UCSD-AML1 (cell line): ENCODE measurements at regions not wholly inside any gene's neighbourhood (a gene's known extent, or its start where the extent isn't known, plus 50 kb on each side); places are given as distances from the start of the nearest gene placed in this dataset.

ENCODE experiments used
- DNase-seq: peaks from one replicate; lab custom pipeline; 2025; ENCODE audit not compliant: unreplicated experiment; lab: John Stamatoyannopoulos, UW

GRCh38 chr13:99027661-99028425 is 50.0 kb upstream of the DOCK9 start:
- no peak for DNase-seq

DNA sequence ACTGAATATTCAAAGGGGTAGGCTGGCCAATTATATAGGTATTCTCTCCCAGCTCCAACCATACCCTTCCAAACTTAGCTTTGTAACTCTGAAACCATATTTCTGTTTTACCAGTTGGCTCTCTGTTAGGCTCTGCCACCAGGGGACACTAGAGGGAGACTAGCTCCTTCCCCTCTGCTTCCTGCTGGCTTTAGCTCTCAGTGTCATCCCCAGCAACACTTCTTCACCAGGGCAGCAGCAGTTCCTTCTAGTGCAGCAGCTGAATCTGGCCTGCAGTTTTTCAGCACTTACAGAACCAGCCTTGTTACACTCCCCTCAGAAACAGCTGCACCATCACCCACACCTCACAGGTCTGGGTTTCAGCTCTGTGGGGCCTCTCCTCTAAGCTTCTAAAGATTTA is 51.0 kb upstream of the DOCK9 start:
- DNase-seq: no peak

- no peak for DNase-seq
Measured at GRCh38 chr13:99029576-99029975, 51.7 kb upstream of the DOCK9 start.

DNA sequence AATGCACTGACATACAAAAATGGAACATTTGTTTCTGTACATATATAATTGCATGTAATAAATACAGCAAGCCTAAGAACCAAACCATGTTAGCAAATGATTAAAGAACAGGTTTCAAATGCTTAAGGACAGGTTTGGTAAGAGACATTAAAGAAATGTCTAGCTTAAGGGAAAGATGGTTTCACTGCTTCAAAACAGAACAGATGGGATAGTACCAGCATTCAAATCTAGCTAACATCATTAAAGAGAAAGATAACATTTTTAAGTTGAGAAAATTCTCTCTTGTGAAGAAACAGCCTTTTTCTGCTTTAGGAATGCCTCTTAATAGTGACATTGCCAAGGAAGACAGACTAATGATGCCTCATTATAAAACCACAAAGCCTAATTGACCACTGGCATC is 52.5 kb upstream of the DOCK9 start:
- DNase-seq: no peak

DNA sequence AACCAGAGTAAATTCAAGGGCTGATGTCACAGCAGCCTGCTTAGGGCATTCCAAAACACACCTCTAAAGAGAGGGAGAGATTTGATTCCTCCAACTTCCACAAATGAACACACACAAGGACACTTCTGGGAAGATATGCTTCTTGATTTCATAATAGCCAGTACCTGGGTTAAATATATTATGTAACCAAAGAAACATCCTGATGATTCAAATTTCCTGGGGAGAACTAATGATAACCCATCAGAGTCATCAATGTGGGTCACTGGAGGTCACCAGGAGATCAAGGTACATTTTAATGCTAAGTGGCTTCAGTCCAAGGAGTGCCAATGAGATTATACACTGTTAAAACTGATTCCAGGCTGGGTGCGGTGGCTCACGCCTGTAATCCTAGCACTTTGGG is 54.0 kb upstream of the DOCK9 start:
- no peak for DNase-seq

DNA sequence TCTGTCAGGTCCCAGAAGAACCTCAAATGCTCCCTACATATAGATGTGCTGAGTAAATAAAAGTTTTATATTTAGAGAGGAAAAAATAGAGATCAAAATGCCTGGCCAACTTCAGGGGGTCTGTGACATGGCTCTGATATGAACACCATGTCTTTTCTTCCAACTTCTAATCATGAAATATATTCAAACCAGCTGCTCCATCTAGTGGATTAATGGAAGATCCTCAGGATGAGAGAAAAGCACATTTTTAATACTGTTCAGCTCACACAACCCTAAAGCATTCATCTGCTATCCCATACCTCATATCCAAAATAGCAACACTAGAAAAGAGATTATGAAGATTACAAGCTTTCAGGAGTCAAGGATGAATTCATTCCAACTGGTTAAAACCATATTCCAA is 56.0 kb upstream of the DOCK9 start:
- DNase-seq: no peak

DNA sequence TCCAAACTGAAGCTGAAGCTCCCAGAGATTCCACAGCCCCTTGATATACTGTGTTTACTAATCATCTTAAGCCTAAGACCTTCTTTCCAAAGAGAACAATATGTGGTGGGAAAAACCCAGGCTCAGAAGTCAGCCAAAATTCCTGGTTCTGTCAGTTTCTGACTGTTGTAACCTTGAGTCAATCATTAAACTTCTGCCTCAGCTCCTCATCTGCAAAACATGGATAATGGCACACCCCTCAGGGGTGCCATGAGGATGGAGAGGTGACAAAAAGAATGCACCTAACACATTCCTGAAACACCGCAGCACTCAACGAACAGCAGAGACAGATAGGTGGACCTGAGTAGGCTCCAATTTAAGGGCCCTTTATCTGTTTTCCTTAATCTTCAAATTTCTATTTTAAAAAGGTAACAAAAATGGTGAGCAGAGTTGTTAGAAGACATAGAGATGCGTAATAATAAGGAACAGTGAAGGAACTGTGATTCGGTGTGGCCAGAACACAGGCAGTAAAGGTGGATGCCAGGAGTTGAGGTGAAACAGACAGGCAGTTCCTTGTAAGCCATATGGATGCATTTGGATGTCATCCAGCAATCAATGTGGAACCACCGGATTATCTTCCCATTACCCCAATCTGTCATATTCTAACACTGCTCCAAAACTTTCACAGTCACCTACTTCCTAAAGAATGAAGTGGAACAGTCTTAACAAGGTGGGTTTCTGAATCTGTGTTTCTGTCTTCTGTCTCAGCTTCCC is 56.6 kb upstream of the DOCK9 start:
- no peak for DNase-seq

DNA sequence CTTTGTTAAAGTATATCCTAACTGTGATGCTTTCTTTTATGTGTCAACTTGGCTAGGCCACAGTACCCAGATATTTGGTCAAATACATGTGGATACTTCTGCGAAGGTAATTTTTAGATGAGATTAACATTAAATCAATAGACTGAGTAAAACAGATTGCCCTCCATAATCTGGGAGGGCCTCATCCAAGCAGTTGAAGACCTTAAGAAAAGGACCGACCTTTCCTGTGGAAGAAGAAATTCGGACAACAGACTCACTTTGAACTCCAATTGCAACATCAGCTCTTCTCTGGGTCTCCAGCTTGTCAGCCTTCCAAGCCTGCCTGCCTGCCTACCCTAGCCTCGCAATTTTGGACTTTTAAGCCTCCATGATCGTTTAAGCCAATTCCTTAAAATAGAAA is 57.9 kb upstream of the DOCK9 start:
- DNase-seq: no peak

DNA sequence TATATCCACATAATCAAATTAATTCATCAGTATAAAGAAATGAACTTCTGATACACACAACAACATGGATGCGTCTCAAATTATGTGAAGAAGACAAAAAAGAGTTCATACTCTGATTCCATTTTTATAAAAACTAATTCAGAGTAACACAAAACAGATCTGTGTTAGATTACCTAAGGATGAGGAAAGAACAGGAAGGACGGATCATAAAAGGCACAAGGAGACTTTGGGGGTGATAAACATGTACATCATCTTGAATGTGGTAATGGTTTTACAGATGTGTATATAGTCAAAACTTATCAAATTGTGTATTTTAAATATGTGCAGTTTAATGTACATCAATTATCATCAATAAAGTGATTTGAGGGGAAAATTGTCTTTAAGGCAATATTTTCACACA is 59.9 kb upstream of the DOCK9 start:
- no peak for DNase-seq

GRCh38 chr13:99039718-99040280 is 61.9 kb upstream of the DOCK9 start:
- DNase-seq: no peak

DNA sequence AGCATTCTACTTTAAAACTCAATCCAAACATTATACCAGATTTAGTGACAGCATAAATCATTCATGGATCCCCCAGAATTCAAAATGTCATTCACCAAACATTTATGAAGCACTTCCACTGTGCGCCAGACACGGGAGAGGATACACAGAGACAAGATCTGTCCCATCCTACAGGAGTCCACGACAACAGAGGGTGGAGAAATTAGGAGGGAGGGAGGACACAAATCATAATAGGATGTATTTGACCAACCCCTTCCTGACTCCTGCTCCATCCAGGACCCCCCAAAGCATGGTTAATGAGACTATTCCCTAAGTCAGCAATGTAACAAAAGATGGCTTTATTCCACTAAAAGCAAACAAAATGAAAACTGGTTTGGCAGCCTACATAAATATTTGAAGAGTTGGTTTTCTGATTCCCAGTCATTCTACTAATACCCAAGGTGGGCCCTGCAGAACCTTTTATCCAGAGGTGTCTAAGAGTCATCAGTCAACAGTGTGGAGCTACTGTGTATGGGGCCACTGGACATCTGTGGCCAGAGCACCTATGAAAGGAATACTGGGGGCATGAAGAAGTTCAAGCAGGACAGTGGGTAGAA is 62.8 kb upstream of the DOCK9 start:
- DNase-seq: no peak

DNA sequence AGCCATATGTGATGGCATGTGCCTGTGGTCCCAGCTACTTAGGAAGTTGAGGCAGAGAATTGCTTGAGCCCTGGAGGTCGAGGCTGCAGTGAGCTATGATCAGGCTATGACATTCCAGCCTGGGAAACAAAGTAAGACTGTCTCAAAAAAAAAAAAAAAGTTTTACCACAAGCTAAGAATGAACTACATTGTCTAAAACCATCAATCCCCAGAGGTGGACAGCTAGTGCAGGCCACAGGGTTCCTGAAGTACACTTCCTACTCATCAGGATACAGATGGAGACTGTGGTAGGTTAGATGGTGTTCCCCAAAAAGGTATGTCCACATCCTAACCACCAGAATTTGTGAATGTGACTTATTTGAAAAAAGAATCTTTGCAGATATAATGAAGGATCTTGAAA is 63.5 kb upstream of the DOCK9 start:
- DNase-seq: no peak

DNA sequence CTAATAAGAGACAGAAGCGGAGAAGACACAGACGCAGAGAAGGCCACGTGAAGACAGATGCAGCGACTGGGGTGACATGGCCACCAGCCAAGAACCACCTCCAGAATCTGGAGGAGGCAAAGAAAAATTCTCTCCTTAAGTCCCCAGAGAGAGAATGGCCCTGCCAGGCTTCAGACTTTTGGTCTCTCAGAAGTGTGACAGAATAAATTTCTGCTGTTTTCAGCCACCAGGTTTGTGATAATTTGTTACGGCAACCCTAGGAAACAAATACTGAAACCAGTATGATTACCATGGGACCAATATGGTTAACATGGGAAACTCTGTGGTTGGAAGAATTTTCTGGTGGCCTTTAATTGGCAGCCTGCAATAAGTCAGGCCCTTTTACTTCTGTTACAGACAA is 63.9 kb upstream of the DOCK9 start:
- no peak for DNase-seq

DNA sequence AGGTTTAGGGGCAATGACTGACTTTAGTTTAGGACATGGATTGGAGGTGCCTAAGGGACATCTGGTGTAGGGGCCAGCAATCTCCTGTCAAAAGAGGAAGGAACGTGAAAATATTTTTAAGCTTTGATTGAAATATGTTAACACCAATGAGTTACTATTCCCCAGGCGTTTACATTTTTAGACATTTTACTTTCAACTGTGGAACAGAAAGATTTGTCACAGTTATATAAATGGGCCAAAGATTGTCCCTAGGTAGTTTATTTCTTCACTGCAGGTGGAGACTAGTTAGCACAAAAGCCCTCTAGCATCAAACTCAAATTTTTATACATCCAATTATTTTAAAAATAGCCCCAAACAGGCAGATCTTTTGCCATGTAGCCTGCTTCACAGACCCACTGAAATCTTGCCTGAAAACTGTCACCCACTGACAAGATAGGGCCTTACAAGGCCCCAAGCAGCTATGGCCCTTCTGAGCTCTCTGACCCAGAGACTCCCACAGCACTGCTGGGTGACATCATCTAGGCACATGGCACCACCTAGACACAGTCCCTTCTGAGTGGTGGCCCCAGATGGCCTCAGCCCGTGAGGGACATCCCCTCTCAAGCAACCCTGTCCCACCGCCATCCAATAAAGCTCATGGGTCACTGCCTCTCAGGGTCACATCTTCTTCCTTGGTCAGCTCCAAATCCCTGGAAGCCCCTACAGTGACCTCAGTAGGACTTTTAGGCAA is 64.8 kb upstream of the DOCK9 start:
- no peak for DNase-seq

- DNase-seq: no peak
Measured at GRCh38 chr13:99043831-99044231, 66.0 kb upstream of the DOCK9 start.

DNA sequence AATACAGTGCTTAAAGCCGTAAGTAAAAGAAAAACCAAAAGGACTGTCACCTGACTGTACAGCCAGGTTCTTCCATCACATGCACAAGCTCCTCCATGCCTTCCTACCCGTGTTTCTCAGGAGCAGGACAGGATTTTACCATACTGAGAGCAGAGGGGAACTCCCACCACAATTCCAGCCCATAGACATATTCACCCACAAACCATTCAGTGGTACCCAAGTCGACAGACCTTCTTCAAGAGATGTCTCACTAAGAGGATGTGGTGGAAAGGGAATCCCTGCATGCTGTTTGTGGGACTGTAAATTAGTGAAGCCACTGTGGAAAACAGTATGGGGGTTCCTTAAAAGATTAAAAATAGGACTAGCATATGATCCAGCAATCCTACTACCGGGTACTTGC is 66.9 kb upstream of the DOCK9 start:
- DNase-seq: no peak

DNA sequence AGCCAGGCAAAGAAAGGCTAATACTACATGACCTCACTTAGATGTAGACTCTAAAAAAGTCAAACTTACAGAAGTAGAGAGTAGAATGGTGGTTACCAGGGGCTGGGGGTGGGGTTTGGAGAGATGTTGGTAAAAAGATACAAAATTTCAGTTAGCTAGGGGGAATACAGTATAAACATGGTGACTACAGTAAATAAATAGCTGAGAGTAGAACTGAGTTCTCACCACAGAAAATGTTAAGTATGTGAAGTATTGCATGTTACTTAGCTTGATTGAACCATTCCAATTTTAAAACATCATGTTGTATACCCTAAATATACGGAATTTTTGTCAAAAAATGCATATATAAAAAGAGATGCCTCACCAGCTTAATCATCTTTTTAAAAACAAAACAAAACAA is 67.5 kb upstream of the DOCK9 start:
- DNase-seq: no peak

DNA sequence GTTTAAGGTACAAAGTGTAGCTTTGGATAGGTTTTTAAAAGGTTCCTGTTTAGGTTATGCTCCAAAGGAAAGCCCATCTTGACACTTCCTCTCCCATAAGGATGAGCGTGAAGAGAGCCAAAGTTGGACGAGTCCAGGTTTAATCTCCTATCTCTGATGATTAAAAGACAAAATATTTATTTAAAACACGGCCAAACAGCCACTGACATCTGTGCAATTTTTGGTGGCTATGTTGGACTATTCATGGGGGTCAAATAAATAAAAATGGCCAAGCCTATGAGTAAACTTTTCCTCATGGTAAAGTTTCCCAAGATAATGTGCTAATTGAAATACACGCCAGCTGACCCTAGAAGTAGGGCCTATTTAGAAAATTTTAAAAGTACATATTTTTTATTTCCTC is 69.0 kb upstream of the DOCK9 start:
- DNase-seq: no peak

GRCh38 chr13:99050983-99051488 is 73.2 kb upstream of the DOCK9 start:
- DNase-seq: no peak

GRCh38 chr13:99051768-99052455 is 74.0 kb upstream of the DOCK9 start:
- no peak for DNase-seq
